ENCODE measurements at regions not wholly inside any gene's neighbourhood (a gene's known extent, or its start where the extent isn't known, plus 50 kb on each side); places are given as distances from the start of the nearest gene placed in this dataset.

DNA sequence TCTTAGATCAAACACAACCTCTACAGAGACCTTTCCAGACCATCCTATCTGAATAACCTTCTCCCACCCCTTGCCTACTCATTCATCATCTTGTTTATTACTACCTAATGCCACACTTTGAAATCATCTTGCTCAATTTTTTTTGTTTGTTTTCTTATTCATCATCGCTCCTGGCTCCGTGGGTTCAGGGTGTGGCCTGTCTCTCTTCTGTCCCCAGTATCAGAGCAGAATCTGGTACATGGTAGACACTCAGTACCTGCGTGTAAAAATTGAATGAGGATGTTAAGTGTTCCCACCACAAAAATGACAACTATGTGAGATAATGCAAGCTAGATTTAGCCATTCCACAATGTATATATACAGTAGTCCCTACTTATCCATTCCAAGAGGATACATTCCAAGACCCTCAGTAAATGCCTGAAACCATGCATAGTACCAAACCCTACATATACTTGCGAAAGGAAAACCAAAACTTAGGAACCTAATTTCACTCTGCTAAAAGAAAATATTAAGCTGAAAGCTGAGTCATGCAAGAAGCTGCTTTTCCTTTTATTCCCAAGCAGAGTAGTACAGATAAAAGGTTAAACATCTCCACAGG lies 72.1 kb upstream of the SEC61G start:
- TF ChIP-seq CTCF (IDR thresholded peaks at IDR 0.05; ENCODE audit: low read length) (no peak), EZH2 (IDR thresholded peaks at IDR 0.05; ENCODE audit: borderline replicate concordance, low read length) (no peak)

All from OCI-LY1 (cell line).